Adrenal gland (tissue), 5 donors: ENCODE measurements at regions not wholly inside any gene's neighbourhood (a gene's known extent, or its start where the extent isn't known, plus 50 kb on each side); places are given as distances from the start of the nearest gene placed in this dataset.

Experiments
- CTCF ChIP-seq, 6 experiments: fragments of 450-650 bp in 4 of 6; fragments of 200-600 bp in 2 of 6; sonication (generic) in 1 of 6; IDR thresholded peaks; 1 replicate in 5 of 6; 2 replicates in 1 of 6; pipeline versions ENCODE4 v1.5.1 to v1.8.0; 2016 to 2021; ENCODE audit warnings: antibody characterized with exemption in 6 of 6, mild to moderate bottlenecking in 2 of 6, moderate library complexity in 1 of 6
- POLR2A ChIP-seq, 2 donors: fragments of 450-650 bp; IDR thresholded peaks; one replicate each; pipeline ENCODE4 v1.6.1; 2017; ENCODE audit warnings: antibody characterized with exemption in 2 of 2, mild to moderate bottlenecking in 2 of 2, moderate library complexity in 1 of 2
- donor health status: DM: no; HTN: no; CAD: no.

DNA sequence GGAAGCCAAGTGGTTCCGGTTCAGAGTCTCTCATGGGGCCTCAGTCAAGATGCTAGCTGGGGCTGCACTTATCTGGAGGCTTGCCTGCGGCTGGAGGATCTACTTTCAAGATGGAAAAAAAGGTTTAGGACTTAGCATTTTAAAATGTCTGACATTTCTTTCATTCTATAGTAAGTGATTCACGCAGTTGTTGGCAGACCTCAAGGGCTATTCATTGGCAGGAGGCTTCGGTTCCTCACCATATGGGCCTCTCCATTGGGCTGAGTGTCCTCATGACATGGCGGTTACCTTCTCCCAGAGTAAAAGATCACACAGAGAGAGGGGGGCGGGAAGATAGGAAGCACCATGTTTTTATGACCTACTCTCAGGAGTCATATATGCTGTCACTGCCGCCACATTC, 298.0 kb upstream of the PLET1 start:
- TF ChIP-seq CTCF (IDR thresholded peaks at IDR 0.05) = no peak
- no peak for TF ChIP-seq POLR2A (IDR thresholded peaks at IDR 0.05)
